Neural progenitor cell (in vitro differentiated cells): ENCODE measurements at regions not wholly inside any gene's neighbourhood (a gene's known extent, or its start where the extent isn't known, plus 50 kb on each side); places are given as distances from the start of the nearest gene placed in this dataset.

Experiments used
- DNase-seq: peaks from one replicate; pipeline ENCODE4 v3.0.0-alpha.2; 2016; ENCODE audit warnings: low spot score
- H2AFZ ChIP-seq: fragments of 200-600 bp; sonication (generic); replicated peaks from 2 replicates; pipeline ENCODE4 v1.6.1; 2016; ENCODE audit warnings: antibody characterized with exemption
- H3F3A ChIP-seq: fragments of 200-600 bp; sonication (generic); 2 replicates; pipeline ENCODE4 v1.6.1; 2016; ENCODE audit warnings: antibody characterized with exemption, low read depth
- H3K27ac ChIP-seq: fragments of 200-600 bp; sonication (generic); 2 replicates; pipeline ENCODE4 v1.5.1; 2016; ENCODE audit warnings: mild to moderate bottlenecking
- H3K27me3 ChIP-seq: fragments of 200-600 bp; sonication (generic); 2 replicates; pipeline ENCODE4 v1.6.1; 2016; ENCODE audit warnings: mild to moderate bottlenecking, moderate library complexity
- H3K36me3 ChIP-seq: fragments of 200-600 bp; sonication (generic); 2 replicates; pipeline ENCODE4 v1.5.1; 2016
- H3K4me1 ChIP-seq: fragments of 200-600 bp; sonication (generic); 2 replicates; pipeline ENCODE4 v1.6.1; 2016; ENCODE audit warnings: mixed run types
- H3K4me2 ChIP-seq: fragments of 200-600 bp; sonication (generic); 2 replicates; pipeline ENCODE4 v1.6.1; 2016
- H3K4me3 ChIP-seq: fragments of 200-600 bp; sonication (generic); 2 replicates; pipeline ENCODE4 v1.5.1; 2016
- H3K79me2 ChIP-seq: fragments of 200-600 bp; sonication (generic); 2 replicates; pipeline ENCODE4 v1.6.1; 2016; ENCODE audit warnings: low read depth
- H3K9ac ChIP-seq: fragments of 200-600 bp; sonication (generic); 2 replicates; pipeline ENCODE4 v1.6.1; 2016
- H3K9me3 ChIP-seq: fragments of 200-600 bp; sonication (generic); 2 replicates; pipeline ENCODE4 v1.5.1; 2016; ENCODE audit warnings: low read depth
- H4K20me1 ChIP-seq: fragments of 200-600 bp; sonication (generic); 2 replicates; pipeline ENCODE4 v1.6.1; 2016; ENCODE audit warnings: low read depth
- H3K27ac Mint-ChIP-seq: 3 replicates; pipeline ENCODE4 v1.8.0; 2021; ENCODE audit warnings: mixed read lengths
- H3K27me3 Mint-ChIP-seq: 2 replicates; pipeline ENCODE4 v1.8.0; 2022; ENCODE audit warnings: low read depth, mild to moderate bottlenecking, inconsistent platforms, moderate library complexity, mixed read lengths; ENCODE audit not compliant: insufficient read depth
- H3K36me3 Mint-ChIP-seq: 3 replicates; pipeline ENCODE4 v1.8.0; 2021; ENCODE audit warnings: mixed read lengths
- H3K4me1 Mint-ChIP-seq: 3 replicates; pipeline ENCODE4 v1.8.0; 2021; ENCODE audit warnings: mixed read lengths
- H3K4me3 Mint-ChIP-seq: 3 replicates; pipeline ENCODE4 v1.8.0; 2021; ENCODE audit warnings: mild to moderate bottlenecking, moderate library complexity, mixed read lengths
- H3K9me3 Mint-ChIP-seq: 3 replicates; pipeline ENCODE4 v1.8.0; 2020; ENCODE audit warnings: mixed read lengths
- CTCF ChIP-seq: fragments of 200-600 bp; sonication (generic); IDR thresholded peaks from 2 replicates; pipeline ENCODE4 v1.5.1; 2017; ENCODE audit warnings: antibody characterized with exemption, mild to moderate bottlenecking
- EZH2 ChIP-seq: fragments of 200-600 bp; sonication (generic); IDR thresholded peaks from 2 replicates; pipeline ENCODE4 v1.6.1; 2017; ENCODE audit warnings: antibody characterized with exemption, mild to moderate bottlenecking, moderate library complexity
- EZH2phosphoT487 ChIP-seq: fragments of 200-600 bp; sonication (generic); IDR thresholded peaks from 2 replicates; pipeline ENCODE4 v1.6.1; 2017; ENCODE audit warnings: antibody characterized with exemption

DNA sequence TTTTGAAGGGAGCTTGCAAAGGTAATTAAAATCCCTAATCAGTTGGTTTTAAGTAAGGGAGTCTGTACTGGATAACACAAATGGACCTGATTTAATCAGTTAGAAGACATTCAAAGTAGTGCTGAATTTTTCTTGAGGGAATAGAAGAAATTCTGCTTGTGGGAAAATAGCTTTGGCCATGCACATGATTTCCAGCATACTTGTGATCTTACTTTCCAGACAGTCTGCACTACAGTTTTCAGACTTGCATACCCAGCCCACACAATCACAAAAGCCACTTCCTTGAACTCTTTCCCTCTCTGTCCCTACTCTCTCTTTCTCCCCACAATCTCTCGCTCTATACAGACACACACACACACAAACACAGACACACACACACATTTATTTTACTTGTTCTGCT is 852.1 kb downstream of the PLA2G4A start:
- Histone ChIP-seq H3K9ac (no peak overlapping the region), H3K36me3 (no peaks in the 10 kb centered on the region), H2AFZ (no peak overlapping the region), H4K20me1 (no peaks in the 10 kb centered on the region), H3K4me1 (no peaks in the 10 kb centered on the region), H3K9me3 (no peaks in the 10 kb centered on the region), H3F3A (no peaks in the 10 kb centered on the region), H3K27ac (no peak overlapping the region), H3K79me2 (no peaks in the 10 kb centered on the region), H3K4me2 (no peak overlapping the region), H3K27me3 (no peaks in the 10 kb centered on the region), H3K4me3 (no peak overlapping the region)
- H3K27me3 Mint-ChIP-seq: no peaks in the 10 kb centered on the region
- no peak for TF ChIP-seq EZH2phosphoT487
- no peak for TF ChIP-seq EZH2
- H3K27ac Mint-ChIP-seq: no peak overlapping the region
- H3K9me3 Mint-ChIP-seq: no peaks in the 10 kb centered on the region
- no peak overlapping the region for H3K4me3 Mint-ChIP-seq
- no peaks in the 10 kb centered on the region for H3K4me1 Mint-ChIP-seq
- no peak for DNase-seq
- no peaks in the 10 kb centered on the region for H3K36me3 Mint-ChIP-seq

DNA sequence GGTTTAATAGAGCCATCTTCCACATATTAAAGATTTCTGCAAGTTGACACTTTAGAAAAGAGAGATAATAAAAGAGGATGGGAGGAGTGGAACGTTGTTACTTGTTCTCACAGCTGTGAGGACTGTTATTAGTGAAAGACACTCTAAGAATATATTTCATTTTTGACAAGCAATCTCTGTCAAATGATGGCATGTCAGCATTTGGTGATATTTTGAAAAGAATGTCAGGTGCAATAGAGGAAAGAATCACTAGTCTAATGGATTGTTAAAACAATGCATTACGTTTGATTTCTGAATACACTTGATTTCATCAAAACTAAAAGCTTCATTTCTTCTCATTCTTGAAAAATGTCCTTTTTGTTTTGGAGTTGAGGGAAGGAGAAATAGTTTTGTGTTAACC is 853.4 kb downstream of the PLA2G4A start:
- Histone ChIP-seq H3K9ac (no peak overlapping the region), H3K27me3 (no peaks in the 10 kb centered on the region), H3K4me2 (no peak overlapping the region), H3K27ac (no peak overlapping the region), H3K36me3 (no peaks in the 10 kb centered on the region), H3K79me2 (no peaks in the 10 kb centered on the region), H2AFZ (no peak overlapping the region), H3K4me1 (no peaks in the 10 kb centered on the region), H3K9me3 (no peaks in the 10 kb centered on the region), H4K20me1 (no peaks in the 10 kb centered on the region), H3F3A (no peaks in the 10 kb centered on the region), H3K4me3 (no peak overlapping the region)
- Mint-ChIP-seq H3K4me3 (no peak overlapping the region), H3K4me1 (no peaks in the 10 kb centered on the region), H3K9me3 (no peaks in the 10 kb centered on the region), H3K27me3 (no peaks in the 10 kb centered on the region), H3K36me3 (no peaks in the 10 kb centered on the region), H3K27ac (no peak overlapping the region)
- TF ChIP-seq EZH2phosphoT487 (no peak), EZH2 (no peak), CTCF (no peak)
- no peak for DNase-seq

DNA sequence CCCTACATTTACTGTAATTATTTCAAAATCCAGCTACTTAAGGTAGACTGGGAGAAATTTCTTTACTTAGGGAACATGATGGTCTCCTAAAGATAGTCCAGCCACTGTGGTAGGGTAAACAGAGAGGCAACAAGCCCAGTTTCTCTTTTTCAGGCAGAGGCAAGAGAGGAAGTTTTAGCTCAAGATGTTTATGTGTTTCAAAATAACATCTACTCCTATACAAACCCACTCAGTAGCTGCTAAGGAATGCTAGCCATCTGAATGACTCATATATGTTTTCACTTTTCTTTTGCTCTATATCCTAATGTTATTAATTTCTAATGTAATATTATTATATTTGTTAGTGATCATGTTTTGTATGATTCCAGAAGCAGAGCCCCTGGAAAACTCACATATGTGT is 856.6 kb downstream of the PLA2G4A start:
- Histone ChIP-seq H3K36me3 (no peaks in the 10 kb centered on the region), H2AFZ (no peak overlapping the region), H3K9me3 (no peaks in the 10 kb centered on the region), H3K27ac (no peak overlapping the region), H3K4me3 (no peak overlapping the region), H3K4me1 (no peaks in the 10 kb centered on the region), H3K27me3 (no peaks in the 10 kb centered on the region), H4K20me1 (no peaks in the 10 kb centered on the region), H3K9ac (no peak overlapping the region), H3F3A (no peaks in the 10 kb centered on the region), H3K79me2 (no peaks in the 10 kb centered on the region), H3K4me2 (no peak overlapping the region)
- Mint-ChIP-seq H3K4me1 (no peaks in the 10 kb centered on the region), H3K4me3 (no peak overlapping the region), H3K27ac (no peak overlapping the region), H3K36me3 (no peaks in the 10 kb centered on the region), H3K9me3 (no peaks in the 10 kb centered on the region), H3K27me3 (no peaks in the 10 kb centered on the region)
- TF ChIP-seq EZH2phosphoT487 (no peak), CTCF (no peak)
- DNase-seq: no peak

DNA sequence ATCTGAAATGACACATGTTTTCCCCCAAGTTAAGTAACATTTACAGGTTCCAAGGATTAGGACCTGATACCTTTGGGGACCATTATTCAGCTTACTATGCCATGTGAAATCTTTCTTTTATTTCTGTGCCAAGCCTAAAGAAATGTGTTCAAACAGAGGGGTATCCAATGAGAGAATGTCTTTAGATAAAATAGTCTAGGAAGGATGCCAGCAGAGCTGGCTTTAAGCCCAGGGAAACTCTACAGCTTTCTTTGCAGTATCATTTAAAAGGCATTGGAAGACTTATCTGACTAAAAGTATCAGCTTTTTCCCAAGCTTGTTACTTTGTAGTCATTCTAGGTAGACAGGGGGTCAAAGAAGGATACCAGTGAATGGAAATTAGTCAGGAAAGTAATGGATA is 860.4 kb downstream of the PLA2G4A start:
- no peaks in the 10 kb centered on the region for H3K4me1 Mint-ChIP-seq
- Histone ChIP-seq H3K9me3 (no peaks in the 10 kb centered on the region), H3K27ac (no peak overlapping the region), H3K27me3 (no peaks in the 10 kb centered on the region), H3K4me3 (no peak overlapping the region), H2AFZ (no peak overlapping the region), H3F3A (no peaks in the 10 kb centered on the region), H3K79me2 (no peaks in the 10 kb centered on the region), H3K9ac (no peak overlapping the region), H4K20me1 (no peaks in the 10 kb centered on the region), H3K36me3 (no peaks in the 10 kb centered on the region), H3K4me2 (no peak overlapping the region), H3K4me1 (no peaks in the 10 kb centered on the region)
- no peaks in the 10 kb centered on the region for H3K27me3 Mint-ChIP-seq
- no peak overlapping the region for H3K27ac Mint-ChIP-seq
- H3K9me3 Mint-ChIP-seq: no peaks in the 10 kb centered on the region
- TF ChIP-seq CTCF (no peak), EZH2 (no peak), EZH2phosphoT487 (no peak)
- no peak overlapping the region for H3K4me3 Mint-ChIP-seq
- no peaks in the 10 kb centered on the region for H3K36me3 Mint-ChIP-seq
- no peak for DNase-seq
